ENCODE measurements at regions not wholly inside any gene's neighbourhood (a gene's known extent, or its start where the extent isn't known, plus 50 kb on each side); places are given as distances from the start of the nearest gene placed in this dataset.

- TF ChIP-seq CTCF (IDR thresholded peaks at IDR 0.05; ENCODE audit: low read depth, low read length, poor library complexity, severe bottlenecking) (no peak), EZH2phosphoT487 (IDR thresholded peaks at IDR 0.05; ENCODE audit: borderline replicate concordance, low read length) (no peak)
Measured at GRCh38 chr20:26243731-26244130, 547.1 kb upstream of the ZNF337 start.
